ENCODE measurements at regions not wholly inside any gene's neighbourhood (a gene's known extent, or its start where the extent isn't known, plus 50 kb on each side); places are given as distances from the start of the nearest gene placed in this dataset.

GRCh38 chr9:26234865-26235264 lies 556.6 kb upstream of the TUSC1 start:
- H3K4me3 ChIP-seq (ENCODE audit: low read depth, low read length): no peak overlapping the region
- DNase-seq (ENCODE audit: low read depth): no peak
- TF ChIP-seq CTCF (IDR thresholded peaks at IDR 0.05; ENCODE audit: insufficient read depth, low read depth, low read length, missing control alignments): no peak

- no peak for DNase-seq (ENCODE audit: low read depth)
- no peak for TF ChIP-seq CTCF (IDR thresholded peaks at IDR 0.05; ENCODE audit: insufficient read depth, low read depth, low read length, missing control alignments)
- H3K4me3 ChIP-seq (ENCODE audit: low read depth, low read length): no peak overlapping the region
Observed at GRCh38 chr9:26231391-26231790, 553.1 kb upstream of the TUSC1 start.

GRCh38 chr9:26229324-26230054 lies 551.2 kb upstream of the TUSC1 start:
- TF ChIP-seq CTCF (IDR thresholded peaks at IDR 0.05; ENCODE audit: insufficient read depth, low read depth, low read length, missing control alignments): no peak
- H3K4me3 ChIP-seq (ENCODE audit: low read depth, low read length): no peak overlapping the region
- no peak for DNase-seq (ENCODE audit: low read depth)

DNA sequence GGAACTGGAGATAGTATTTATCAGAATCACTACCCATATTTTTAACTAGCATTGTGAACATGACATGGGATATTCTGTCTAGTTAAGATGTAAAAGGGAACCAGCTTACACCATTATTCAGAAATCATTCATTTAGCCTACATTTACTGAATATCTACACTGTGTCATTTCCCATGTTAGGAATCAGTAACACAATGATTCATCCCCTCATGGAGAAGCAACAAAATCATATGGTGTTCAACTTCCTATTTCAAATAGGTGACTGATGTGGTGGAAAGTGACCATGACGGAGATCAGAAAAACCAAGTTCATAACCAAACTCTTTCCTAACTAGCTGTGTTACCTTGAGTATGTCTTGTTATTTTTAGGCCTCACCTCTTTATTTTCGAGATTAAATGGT lies 550.0 kb upstream of the TUSC1 start:
- no peak for DNase-seq (ENCODE audit: low read depth)
- no peak overlapping the region for H3K4me3 ChIP-seq (ENCODE audit: low read depth, low read length)
- no peak for TF ChIP-seq CTCF (IDR thresholded peaks at IDR 0.05; ENCODE audit: insufficient read depth, low read depth, low read length, missing control alignments)

DNA sequence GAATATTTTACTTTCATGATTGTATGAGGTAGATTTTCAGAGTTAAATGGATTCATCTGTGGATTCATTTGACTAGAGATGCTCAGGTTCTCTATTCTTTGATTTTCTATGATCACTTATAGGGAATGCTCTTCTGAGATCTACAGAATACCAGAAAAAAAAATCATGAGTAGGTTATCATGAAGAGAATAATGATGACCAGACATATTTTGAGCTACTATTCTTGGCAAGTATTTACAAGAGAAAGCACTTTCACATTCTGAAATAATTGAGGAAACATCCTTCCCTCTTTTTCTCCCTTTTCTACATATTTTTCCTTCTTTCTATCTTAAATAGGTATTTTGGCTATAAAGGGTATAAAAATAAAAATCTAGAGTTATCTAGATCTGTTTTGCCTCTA lies 543.0 kb upstream of the TUSC1 start:
- no peak for DNase-seq (ENCODE audit: low read depth)
- H3K4me3 ChIP-seq (ENCODE audit: low read depth, low read length): no peak overlapping the region
- TF ChIP-seq CTCF (IDR thresholded peaks at IDR 0.05; ENCODE audit: insufficient read depth, low read depth, low read length, missing control alignments): no peak

GRCh38 chr9:26220367-26220766 lies 542.1 kb upstream of the TUSC1 start:
- DNase-seq (ENCODE audit: low read depth): no peak
- no peak for TF ChIP-seq CTCF (IDR thresholded peaks at IDR 0.05; ENCODE audit: insufficient read depth, low read depth, low read length, missing control alignments)
- H3K4me3 ChIP-seq (ENCODE audit: low read depth, low read length): no peak overlapping the region

- TF ChIP-seq CTCF (IDR thresholded peaks at IDR 0.05; ENCODE audit: insufficient read depth, low read depth, low read length, missing control alignments): no peak
- DNase-seq (ENCODE audit: low read depth): no peak
- H3K4me3 ChIP-seq (ENCODE audit: low read depth, low read length): no peak overlapping the region
Observed at GRCh38 chr9:26219961-26220360, 541.7 kb upstream of the TUSC1 start.

Data from GM12865 (cell line).